ENCODE measurements at regions not wholly inside any gene's neighbourhood (a gene's known extent, or its start where the extent isn't known, plus 50 kb on each side); places are given as distances from the start of the nearest gene placed in this dataset.

GRCh38 chr9:107667231-107668070 is 177.9 kb upstream of the KLF4 start:
- no peaks in the 10 kb centered on the region for H3K9me3 ChIP-seq (ENCODE audit: control insufficient read depth in 4 of 4, low read length in 3 of 4)
- no peak overlapping the region for H3K4me3 ChIP-seq (ENCODE audit: low read depth in 1 of 3, low read length in 3 of 3)
- H3K9ac ChIP-seq (ENCODE audit: low read depth in 1 of 2, low read length in 2 of 2): no peak overlapping the region
- DNase-seq (ENCODE audit: low spot score): no peak
- H3K27ac ChIP-seq (ENCODE audit: low read depth in 1 of 2, low read length in 2 of 2): no peak overlapping the region
- no peaks in the 10 kb centered on the region for H3K36me3 ChIP-seq (ENCODE audit: control insufficient read depth in 4 of 4, insufficient read depth in 3 of 4, low read depth in 1 of 4, low read length in 3 of 4)
- no peak for TF ChIP-seq HNF4G (IDR thresholded peaks at IDR 0.05)
- TF ChIP-seq NR2F2 (IDR thresholded peaks at IDR 0.05): peak; percentile 15
- TF ChIP-seq RAD21 (IDR thresholded peaks at IDR 0.05): peak in 1 of 2 donors; percentile 3
- no peak for TF ChIP-seq REST (IDR thresholded peaks at IDR 0.05)
- 81% methylated on average over 16 of the region's 16 CpGs for WGBS
- no peaks in the 10 kb centered on the region for H3K27me3 ChIP-seq (ENCODE audit: control insufficient read depth in 4 of 4, insufficient read depth in 4 of 4, low read length in 3 of 4)
- H3K4me1 ChIP-seq (ENCODE audit: control insufficient read depth in 4 of 4, insufficient read depth in 4 of 4, low read length in 3 of 4): no peaks in the 10 kb centered on the region

GRCh38 chr9:107665057-107665456 is 175.5 kb upstream of the KLF4 start:
- Histone ChIP-seq H3K36me3 (ENCODE audit: control insufficient read depth in 4 of 4, insufficient read depth in 3 of 4, low read depth in 1 of 4, low read length in 3 of 4) (no peaks in the 10 kb centered on the region), H3K9me3 (ENCODE audit: control insufficient read depth in 4 of 4, low read length in 3 of 4) (no peaks in the 10 kb centered on the region), H3K4me1 (ENCODE audit: control insufficient read depth in 4 of 4, insufficient read depth in 4 of 4, low read length in 3 of 4) (no peaks in the 10 kb centered on the region), H3K4me3 (ENCODE audit: low read depth in 1 of 3, low read length in 3 of 3) (no peak overlapping the region), H3K27ac (ENCODE audit: low read depth in 1 of 2, low read length in 2 of 2) (no peak overlapping the region), H3K9ac (ENCODE audit: low read depth in 1 of 2, low read length in 2 of 2) (no peak overlapping the region), H3K27me3 (ENCODE audit: control insufficient read depth in 4 of 4, insufficient read depth in 4 of 4, low read length in 3 of 4) (no peaks in the 10 kb centered on the region)
- 89% methylated on average over 4 of the region's 4 CpGs for WGBS
- no peak for DNase-seq (ENCODE audit: low spot score)
- no peak for TF ChIP-seq HNF4G (IDR thresholded peaks at IDR 0.05)
- no peak for TF ChIP-seq RXRA (IDR thresholded peaks at IDR 0.05)
- no peak for TF ChIP-seq JUND (IDR thresholded peaks at IDR 0.05)
- no peak for TF ChIP-seq FOXA1 (IDR thresholded peaks at IDR 0.05)
- no peak for TF ChIP-seq TAF1 (conservative IDR thresholded peaks at IDR 0.05)
- TF ChIP-seq CTCF (IDR thresholded peaks at IDR 0.05; ENCODE audit: low read depth, low read length, missing input control): no peak
- TF ChIP-seq GABPA (IDR thresholded peaks at IDR 0.05 in 1 of 2, conservative IDR thresholded peaks at IDR 0.05 in 1 of 2): no peak

GRCh38 chr9:107660976-107661375 is 171.4 kb upstream of the KLF4 start:
- 46% methylated on average over 2 of the region's 2 CpGs for WGBS
- Histone ChIP-seq H3K27ac (ENCODE audit: low read depth in 1 of 2, low read length in 2 of 2) (no peak overlapping the region), H3K4me3 (ENCODE audit: low read depth in 1 of 3, low read length in 3 of 3) (no peak overlapping the region), H3K4me1 (ENCODE audit: control insufficient read depth in 4 of 4, insufficient read depth in 4 of 4, low read length in 3 of 4) (no peaks in the 10 kb centered on the region), H3K9ac (ENCODE audit: low read depth in 1 of 2, low read length in 2 of 2) (no peak overlapping the region), H3K27me3 (ENCODE audit: control insufficient read depth in 4 of 4, insufficient read depth in 4 of 4, low read length in 3 of 4) (no peaks in the 10 kb centered on the region), H3K36me3 (ENCODE audit: control insufficient read depth in 4 of 4, insufficient read depth in 3 of 4, low read depth in 1 of 4, low read length in 3 of 4) (no peaks in the 10 kb centered on the region), H3K9me3 (ENCODE audit: control insufficient read depth in 4 of 4, low read length in 3 of 4) (peaks cover 0 to 5% (median 0%) of the 10 kb centered on the region in 4 donors)
- DNase-seq (ENCODE audit: low spot score): no peak
- TF ChIP-seq HNF4G (IDR thresholded peaks at IDR 0.05) (no peak), ZBTB33 (IDR thresholded peaks at IDR 0.05) (no peak), ATF3 (IDR thresholded peaks at IDR 0.05) (no peak), REST (IDR thresholded peaks at IDR 0.05) (no peak), RXRA (IDR thresholded peaks at IDR 0.05) (no peak), FOXA2 (IDR thresholded peaks at IDR 0.05) (no peak), MAX (IDR thresholded peaks at IDR 0.05) (no peak), EGR1 (IDR thresholded peaks at IDR 0.05; ENCODE audit: low read depth in 2 of 2) (no peak), FOXA1 (IDR thresholded peaks at IDR 0.05) (no peak), GABPA (IDR thresholded peaks at IDR 0.05 in 1 of 2, conservative IDR thresholded peaks at IDR 0.05 in 1 of 2) (no peak), JUND (IDR thresholded peaks at IDR 0.05) (no peak)
